GM21447 (cell line): ENCODE measurements at regions not wholly inside any gene's neighbourhood (a gene's known extent, or its start where the extent isn't known, plus 50 kb on each side); places are given as distances from the start of the nearest gene placed in this dataset.
"Not testable (repeated sequence)": the region's sequence is repeated elsewhere in the genome, so short reads cannot be mapped to it uniquely, and the experiment has no call there.

Source experiments
- ATAC-seq: cut with Tn5 transposase; IDR thresholded peaks from one replicate; pipeline ENCODE4 v1.9.1; 2021; ENCODE audit not compliant: unreplicated experiment

- not testable (repeated sequence) for ATAC-seq
Measured at GRCh38 chr7:65613644-65614289, 240.1 kb downstream of the ZNF92 start.

- ATAC-seq, result not testable (repeated sequence)
Measured at GRCh38 chr7:65616111-65616510, 242.5 kb downstream of the ZNF92 start.

GRCh38 chr7:65620216-65620615 lies 246.6 kb downstream of the ZNF92 start:
- ATAC-seq, result not testable (repeated sequence)

GRCh38 chr7:65621580-65622201 lies 248.0 kb downstream of the ZNF92 start:
- not testable (repeated sequence) for ATAC-seq

- ATAC-seq, result not testable (repeated sequence)
Measured at GRCh38 chr7:65631236-65631635, 241.6 kb upstream of the VKORC1L1 start.

- ATAC-seq, result not testable (repeated sequence)
Measured at GRCh38 chr7:65633587-65634404, 239.1 kb upstream of the VKORC1L1 start.

GRCh38 chr7:65638918-65639317 lies 234.0 kb upstream of the VKORC1L1 start:
- not testable (repeated sequence) for ATAC-seq

GRCh38 chr7:65639717-65640116 lies 233.2 kb upstream of the VKORC1L1 start:
- ATAC-seq, result not testable (repeated sequence)

- not testable (repeated sequence) for ATAC-seq
Measured at GRCh38 chr7:65643498-65643897, 229.4 kb upstream of the VKORC1L1 start.

- ATAC-seq, result not testable (repeated sequence)
Measured at GRCh38 chr7:65647153-65647964, 225.5 kb upstream of the VKORC1L1 start.

- not testable (repeated sequence) for ATAC-seq
Measured at GRCh38 chr7:65651174-65651573, 221.7 kb upstream of the VKORC1L1 start.

GRCh38 chr7:65651826-65652592 lies 220.9 kb upstream of the VKORC1L1 start:
- not testable (repeated sequence) for ATAC-seq

GRCh38 chr7:65652669-65653068 lies 220.2 kb upstream of the VKORC1L1 start:
- ATAC-seq, result not testable (repeated sequence)

- ATAC-seq, result not testable (repeated sequence)
Measured at GRCh38 chr7:65656494-65657188, 216.2 kb upstream of the VKORC1L1 start.

- not testable (repeated sequence) for ATAC-seq
Measured at GRCh38 chr7:65683362-65683761, 189.5 kb upstream of the VKORC1L1 start.

- not testable (repeated sequence) for ATAC-seq
Measured at GRCh38 chr7:65699026-65699714, 173.7 kb upstream of the VKORC1L1 start.

- ATAC-seq, result not testable (repeated sequence)
Measured at GRCh38 chr7:65699715-65700356, 173.0 kb upstream of the VKORC1L1 start.

- not testable (repeated sequence) for ATAC-seq
Measured at GRCh38 chr7:65719123-65719798, 153.6 kb upstream of the VKORC1L1 start.
